Activated CD8-positive, alpha-beta memory T cell treated with anti-CD3 and anti-CD28 coated beads for 36 hours (primary cell): ENCODE measurements at regions not wholly inside any gene's neighbourhood (a gene's known extent, or its start where the extent isn't known, plus 50 kb on each side); places are given as distances from the start of the nearest gene placed in this dataset.
"Not testable (repeated sequence)": the region's sequence is repeated elsewhere in the genome, so short reads cannot be mapped to it uniquely, and the experiment has no call there.

Experiments
- CTCF ChIA-PET: fragments of 350-600 bp; sonication (Branson Sonifier 250); formaldehyde crosslinking; loops from one replicate; lab custom pipeline; 2021; ENCODE audit warnings: antibody characterized with exemption; lab: Charles Lee
- POLR2A ChIA-PET: fragments of 350-600 bp; sonication (Branson Sonifier 250); formaldehyde crosslinking; loops from one replicate; lab custom pipeline; 2021; ENCODE audit warnings: antibody characterized with exemption; lab: Charles Lee

DNA sequence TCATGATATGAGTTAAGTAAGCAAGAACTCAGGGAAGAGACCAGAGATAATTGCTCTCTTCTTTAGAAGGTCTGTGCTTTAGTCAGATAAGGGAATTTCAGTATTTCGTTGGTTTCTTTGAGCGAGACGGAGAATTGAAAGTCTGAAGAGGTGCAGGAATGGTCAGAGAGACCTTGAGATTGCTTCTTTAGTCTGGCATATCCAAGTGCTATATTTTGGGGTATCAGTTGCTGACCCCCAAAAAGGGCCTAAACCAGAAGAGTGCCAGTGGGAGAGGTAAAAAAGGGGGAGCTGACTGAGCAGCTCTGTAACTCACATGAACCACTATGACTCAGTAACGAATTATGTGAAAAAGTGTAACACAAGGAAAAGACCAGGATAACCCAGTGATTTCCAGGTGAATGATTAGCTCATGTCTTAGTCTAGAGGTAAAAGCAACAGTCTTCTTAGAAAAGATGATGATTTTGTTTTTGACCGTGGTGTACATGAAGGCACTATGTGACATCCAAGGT lies 932.9 kb downstream of the TDRD15 start:
- CTCF ChIA-PET, result no interaction called here
- POLR2A ChIA-PET, result no interaction called here

DNA sequence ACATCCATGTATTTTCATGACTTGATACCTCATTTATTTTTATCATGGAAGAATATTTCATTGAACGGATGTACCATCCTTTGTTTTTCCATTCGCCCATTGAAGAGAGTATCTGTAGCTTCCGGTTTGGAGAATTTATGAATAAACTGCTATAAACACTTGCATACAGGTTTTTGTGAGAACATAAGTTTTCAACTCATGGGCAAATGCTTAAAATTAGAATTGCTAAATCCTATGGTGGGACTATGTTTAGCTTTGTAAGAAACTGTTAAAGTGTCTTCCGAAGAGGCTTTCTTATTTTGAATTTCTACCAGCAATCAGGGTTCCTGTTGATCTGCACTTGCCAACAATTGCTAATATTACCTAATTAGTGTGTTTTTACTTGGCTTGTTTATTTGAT lies 938.9 kb downstream of the TDRD15 start:
- ChIA-PET POLR2A (no interaction called here), CTCF (no interaction called here)

DNA sequence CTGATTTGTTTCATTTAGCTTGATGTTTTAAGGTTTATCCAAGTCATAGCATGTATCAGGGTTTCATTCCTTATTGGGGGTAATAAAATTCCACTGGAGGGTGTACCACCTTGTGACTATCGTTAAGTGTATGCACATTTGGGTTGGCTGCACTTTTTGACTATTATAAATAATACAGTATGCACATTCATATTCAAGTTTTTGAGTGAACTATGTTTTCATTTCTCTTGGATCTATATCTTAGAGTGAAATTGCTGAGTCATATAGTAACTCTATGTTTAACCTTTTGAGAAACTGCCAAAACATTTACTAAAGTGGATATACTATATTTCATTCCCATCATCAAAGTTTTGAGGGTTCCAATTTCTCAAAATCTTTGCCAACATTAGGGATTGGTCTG lies 952.7 kb downstream of the TDRD15 start:
- ChIA-PET CTCF (no interaction called here), POLR2A (no interaction called here)

DNA sequence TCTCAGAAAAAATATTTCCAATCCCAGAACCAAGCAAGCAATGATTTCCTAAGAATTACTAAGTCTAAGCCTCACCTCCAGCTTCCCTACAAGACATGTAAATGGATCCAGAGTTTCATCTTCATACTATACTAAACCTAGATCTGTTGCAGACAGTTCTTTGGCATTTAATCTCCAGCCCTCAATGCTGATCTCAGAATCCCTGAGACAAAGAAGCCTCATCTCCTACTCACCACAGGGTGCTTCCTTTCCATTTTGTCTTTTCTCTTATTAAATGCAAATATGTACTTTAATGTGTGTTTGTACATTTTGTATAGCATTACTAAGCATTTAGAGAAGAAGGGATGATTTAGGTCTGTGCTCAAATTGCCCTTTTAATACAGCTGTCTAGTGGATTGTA lies 954.9 kb downstream of the TDRD15 start:
- CTCF ChIA-PET, result no interaction called here
- POLR2A ChIA-PET, result no interaction called here

DNA sequence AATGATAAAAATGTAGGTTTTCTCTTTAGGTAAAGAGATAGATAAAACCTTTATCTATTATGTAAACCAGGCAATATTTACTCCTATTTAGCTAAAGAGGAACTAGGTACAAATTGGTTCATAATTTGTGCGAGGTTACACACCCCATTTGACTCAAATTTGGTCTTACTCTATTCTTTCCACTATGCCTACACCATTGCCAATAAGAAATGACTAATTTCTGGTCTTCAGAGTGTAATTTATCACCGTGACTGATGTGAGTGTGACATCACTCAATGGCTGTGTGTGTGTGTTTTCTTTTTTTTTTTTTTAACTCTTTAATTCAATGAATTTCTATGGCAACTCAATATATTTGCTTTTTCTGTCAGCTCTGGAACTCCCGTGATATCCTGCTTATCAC lies 955.8 kb downstream of the TDRD15 start:
- ChIA-PET POLR2A (no interaction called here), CTCF (no interaction called here)

DNA sequence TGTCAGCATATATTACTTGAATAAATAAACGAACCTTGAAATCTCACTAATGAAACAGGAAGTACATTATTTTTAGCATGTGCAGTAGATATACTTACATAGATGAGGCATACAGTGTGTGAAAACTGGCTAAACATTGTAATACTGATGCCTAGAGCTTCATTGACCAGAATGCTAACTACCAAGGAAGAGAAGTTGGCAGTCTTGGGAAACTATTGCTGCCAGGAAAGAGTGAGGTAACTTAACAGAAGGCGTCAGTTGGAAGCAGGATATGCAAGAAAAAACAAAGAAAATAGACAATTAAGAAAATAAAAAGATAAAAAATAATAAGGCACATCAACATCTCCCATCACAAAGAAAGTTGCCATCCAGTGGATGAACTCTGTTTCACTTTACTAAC lies 963.0 kb downstream of the TDRD15 start:
- POLR2A ChIA-PET, result no interaction called here
- CTCF ChIA-PET, result no interaction called here

DNA sequence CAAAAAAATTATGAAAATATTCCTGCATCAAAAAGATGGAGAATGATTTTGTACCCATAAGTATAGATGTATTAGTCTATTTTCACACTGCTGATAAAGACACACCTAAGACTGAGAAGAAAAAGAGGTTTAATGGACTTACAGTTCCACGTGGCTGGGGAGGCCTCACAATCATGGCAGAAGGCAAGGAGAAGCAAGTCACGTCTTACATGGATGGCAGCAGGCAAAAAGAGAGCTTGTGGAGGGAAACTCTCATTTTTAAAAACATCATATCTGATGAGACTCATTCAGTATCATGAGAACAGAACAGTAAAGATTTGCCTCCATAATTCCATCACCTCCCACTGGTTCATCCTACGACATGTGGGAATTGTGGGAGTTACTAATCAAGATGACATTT lies 979.8 kb downstream of the TDRD15 start:
- CTCF ChIA-PET, POLR2A ChIA-PET: not testable (repeated sequence)

DNA sequence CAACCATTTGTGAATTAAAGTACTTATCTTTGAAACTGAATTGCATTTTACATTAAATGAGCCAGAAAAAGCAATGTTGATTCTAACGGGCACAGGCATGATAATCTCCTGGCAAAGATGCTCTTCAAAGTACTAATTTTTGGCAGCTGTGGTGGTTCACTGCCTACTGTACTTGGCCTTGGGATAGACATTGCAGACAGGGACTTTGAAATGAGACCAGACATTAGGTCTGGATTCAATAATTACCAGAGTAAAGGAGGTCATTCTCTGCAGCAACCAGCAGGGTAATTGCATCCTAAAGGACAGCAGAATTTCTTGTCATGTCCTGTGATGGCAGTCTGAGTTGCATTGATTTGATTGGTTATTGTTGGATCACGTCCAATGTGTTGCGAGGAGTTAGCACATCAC lies 986.5 kb downstream of the TDRD15 start:
- CTCF ChIA-PET, result no interaction called here
- POLR2A ChIA-PET, result no interaction called here

DNA sequence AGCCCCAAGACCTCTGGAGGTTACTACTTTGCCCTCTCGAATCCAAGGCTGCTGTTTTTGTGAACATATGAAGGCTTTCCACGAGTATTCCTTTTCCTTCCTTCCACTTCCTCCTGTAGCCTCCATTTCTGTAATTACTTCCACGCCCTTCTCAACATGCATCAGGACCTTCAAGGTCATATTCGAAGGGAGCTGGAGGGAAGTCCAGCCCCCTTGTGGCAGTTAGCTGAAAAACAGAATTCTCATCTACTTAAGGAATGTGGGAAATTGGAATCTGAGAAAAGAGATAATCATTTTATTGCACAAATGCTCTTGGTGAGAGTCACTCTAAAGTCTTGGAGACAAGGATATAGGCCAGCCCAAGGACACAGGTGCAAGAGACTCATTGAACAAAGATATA lies 1000.2 kb downstream of the TDRD15 start:
- CTCF ChIA-PET, result no interaction called here
- POLR2A ChIA-PET, result no interaction called here

DNA sequence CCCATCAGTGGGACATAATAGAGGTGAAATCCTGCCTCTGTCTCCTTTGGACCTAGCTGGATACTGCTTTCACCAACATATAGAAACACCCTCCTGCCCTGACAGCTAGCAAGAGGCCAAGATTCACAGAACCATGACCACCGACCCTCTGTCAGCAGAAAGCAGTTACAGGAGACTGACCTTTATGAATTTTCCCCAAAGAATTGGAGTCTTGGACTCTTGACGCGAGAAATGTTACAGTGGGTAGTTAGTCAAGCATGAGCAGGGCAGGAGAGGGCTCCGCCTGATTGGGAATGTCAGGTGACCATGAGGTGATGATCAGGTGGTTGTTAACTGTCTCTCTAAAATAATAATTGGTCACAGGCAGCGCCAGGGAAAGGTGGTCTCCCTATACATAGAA lies 1002.3 kb downstream of the TDRD15 start:
- POLR2A ChIA-PET, result no interaction called here
- CTCF ChIA-PET, result no interaction called here

DNA sequence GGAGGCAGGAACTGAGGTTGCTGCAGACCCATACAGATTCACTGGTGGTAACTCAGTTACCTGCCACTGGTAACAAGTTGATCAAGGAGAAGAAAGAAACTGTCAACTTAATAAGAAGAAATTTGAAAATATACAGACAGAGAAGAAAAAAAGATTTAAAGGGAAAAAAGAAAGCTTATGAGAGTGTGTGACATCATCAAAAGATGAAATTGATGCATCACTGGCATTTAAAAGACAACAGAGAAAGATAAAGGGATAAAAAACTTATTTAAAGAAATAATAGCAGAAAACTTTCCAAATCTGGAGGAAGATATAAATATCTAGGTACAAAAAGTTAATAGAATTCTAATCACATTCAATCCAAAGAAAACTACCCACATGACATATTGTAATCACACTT lies 1003.2 kb downstream of the TDRD15 start:
- ChIA-PET CTCF (no interaction called here), POLR2A (no interaction called here)

DNA sequence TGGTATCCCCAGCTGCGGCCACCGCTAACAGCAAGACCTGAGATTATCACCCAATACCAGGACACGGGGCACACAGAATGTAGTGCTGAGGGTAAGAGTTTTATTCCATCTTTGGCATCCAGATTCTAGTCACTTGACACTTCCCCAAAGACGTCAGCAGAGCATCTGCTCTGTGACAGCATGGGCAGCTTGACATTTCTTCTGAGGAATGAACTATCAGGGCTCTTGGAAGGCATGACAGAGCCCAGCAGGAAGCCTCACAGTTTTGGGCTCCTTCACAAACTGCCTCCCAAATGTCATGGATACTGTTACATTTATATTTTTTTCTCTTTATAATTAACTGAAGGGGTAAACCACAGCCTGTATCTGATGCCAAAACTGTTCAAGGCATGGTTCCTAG lies 1010.7 kb downstream of the TDRD15 start:
- CTCF ChIA-PET, result no interaction called here
- POLR2A ChIA-PET, result no interaction called here

DNA sequence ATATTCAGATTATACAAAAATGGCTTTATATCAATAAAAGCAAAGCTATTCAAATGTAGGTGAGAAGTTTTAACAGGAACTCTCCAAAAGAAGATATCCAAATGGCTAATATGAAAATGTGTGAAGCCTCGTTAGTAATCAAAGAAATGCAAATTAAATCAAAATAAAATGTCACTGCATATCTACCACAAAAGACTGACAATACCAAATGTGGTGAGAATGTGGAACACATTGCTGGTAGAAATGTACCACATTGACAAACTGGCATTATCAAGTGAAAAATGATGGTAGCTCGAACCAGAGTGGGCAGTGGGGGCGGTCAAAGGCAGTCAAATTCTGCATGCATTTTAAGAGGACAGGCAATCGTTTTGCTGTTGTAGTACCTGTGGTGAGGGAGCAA lies 1012.7 kb downstream of the TDRD15 start:
- ChIA-PET POLR2A (no interaction called here), CTCF (no interaction called here)

DNA sequence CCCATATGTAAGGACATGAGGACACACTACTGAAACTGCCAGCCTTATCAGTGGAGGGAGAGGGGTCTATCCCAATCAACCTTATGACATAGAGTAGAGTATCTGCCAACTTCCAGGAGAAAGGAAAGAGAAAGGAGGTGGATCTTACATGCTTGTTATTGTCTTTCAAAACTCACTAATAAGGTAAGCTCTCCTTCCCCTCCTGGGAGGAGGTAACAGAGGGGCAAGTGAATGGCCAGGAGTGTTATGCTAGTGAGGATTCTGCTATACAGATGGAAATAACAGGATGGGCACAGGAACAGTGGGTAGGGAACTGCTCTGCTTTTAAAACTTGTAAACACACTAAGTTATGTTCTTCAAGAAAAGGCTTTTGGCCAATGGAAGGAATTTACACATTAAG lies 1020.1 kb downstream of the TDRD15 start:
- ChIA-PET CTCF (no interaction called here), POLR2A (no interaction called here)

DNA sequence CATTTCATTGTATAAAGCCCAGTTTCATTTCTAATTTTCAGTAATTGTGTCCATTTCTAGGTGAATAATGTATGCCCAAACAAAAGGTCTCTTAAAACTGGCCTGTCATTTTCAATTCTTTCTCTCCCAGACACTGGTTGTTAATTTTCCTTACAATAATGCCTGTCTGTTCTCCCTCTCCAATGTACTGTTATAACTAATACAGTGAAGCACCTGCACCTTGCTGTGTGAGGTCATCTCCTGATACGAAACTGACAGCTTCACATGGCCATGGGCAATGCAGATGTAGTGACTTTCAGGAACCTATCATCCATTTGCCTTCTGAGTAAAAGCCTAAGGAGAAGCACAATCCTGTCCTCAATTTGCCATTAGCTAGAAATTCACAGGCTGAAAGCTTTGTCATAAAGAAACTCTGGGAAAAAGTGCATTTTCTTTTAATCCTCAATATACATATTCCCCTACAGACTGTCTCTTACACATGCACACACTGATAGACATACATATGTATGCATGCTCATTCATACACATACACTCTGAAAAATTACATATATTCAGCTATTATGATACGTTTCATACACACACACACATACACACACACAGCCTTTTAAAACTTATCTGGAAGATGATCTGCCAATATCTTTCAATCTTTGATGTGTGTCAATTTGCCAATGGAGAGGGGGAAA lies 1030.3 kb downstream of the TDRD15 start:
- POLR2A ChIA-PET, result no interaction called here
- CTCF ChIA-PET, result no interaction called here

DNA sequence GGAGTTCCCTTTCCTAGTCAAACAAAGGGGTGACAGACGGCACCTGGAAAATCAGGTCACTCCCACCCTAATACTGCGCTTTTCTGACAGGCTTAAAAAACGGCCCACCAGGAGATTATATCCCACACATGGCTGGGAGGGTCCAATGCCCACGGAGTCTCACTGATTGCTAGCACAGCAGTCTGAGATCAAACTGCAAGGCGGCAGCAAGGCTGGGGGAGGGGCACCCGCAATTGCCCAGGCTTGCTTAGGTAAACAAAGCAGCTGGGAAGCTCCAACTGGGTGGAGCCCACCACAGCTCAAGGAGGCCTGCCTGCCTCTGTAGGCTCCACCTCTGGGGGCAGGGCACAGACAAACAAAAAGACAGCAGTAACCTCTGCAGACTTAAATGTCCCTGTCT lies 1032.9 kb downstream of the TDRD15 start:
- CTCF ChIA-PET, POLR2A ChIA-PET: not testable (repeated sequence)

DNA sequence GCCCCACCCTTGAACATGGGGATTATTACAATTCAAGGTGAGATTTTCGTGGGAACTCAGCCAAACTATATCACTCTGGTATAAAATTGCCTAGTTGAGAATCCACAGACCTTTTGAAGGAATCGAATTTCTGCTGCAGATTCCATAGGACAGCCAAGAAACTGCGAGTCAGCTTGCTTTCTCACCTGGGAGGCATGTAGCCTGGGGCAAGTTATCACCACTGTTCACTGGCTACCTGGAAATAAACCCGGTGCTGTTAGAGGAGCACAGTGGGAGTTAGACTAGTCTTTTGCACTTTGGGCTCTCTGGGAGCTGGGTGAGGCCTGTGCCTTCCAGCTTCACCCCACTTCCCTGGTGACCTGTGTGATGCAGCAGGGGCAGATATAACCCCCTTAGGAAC lies 1043.5 kb downstream of the TDRD15 start:
- CTCF ChIA-PET, result no interaction called here
- POLR2A ChIA-PET, result interaction anchor here (0.5 kb wide), 1 partner anchor 14 kb away, joined by 5 read pairs; no protein-coding TSS in a partner anchor

DNA sequence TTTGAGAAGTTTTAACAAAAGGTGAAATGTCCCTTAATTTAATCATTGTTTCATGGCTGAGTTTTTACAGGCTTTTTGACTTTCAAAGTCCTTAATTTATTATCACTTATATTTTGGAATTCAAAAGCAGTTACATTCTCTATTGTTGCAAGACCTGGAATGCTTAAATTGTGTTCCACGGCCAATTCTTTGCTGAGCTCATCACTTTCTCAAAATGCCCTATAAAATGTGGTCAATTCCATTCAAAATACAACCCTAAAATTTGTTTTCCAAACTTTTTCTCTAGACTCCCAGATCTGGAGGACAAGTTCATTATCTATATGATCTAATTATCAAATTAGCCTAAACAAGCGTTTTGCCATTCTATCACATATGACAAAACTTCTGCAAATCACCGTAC lies 1051.2 kb downstream of the TDRD15 start:
- ChIA-PET CTCF (no interaction called here), POLR2A (no interaction called here)

DNA sequence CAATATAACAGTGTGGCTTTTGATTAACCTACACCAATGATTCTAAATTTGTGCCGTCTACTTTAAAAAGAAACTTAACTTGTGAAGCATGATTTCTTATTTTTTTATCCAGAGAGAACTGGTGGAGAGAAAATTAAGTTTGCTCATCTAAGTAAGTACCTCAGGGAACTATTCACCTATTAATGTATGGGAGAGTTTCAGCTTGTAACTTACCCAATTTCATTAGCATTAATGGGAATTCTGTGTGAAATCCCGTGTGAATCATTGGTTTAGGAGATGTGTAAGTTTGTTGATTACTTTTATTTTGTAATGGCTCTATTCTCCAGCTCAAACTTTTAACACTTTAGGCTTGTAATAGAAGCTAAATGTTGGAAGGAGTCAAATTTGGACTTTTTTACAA lies 1061.5 kb downstream of the TDRD15 start:
- CTCF ChIA-PET, result no interaction called here
- POLR2A ChIA-PET, result no interaction called here

DNA sequence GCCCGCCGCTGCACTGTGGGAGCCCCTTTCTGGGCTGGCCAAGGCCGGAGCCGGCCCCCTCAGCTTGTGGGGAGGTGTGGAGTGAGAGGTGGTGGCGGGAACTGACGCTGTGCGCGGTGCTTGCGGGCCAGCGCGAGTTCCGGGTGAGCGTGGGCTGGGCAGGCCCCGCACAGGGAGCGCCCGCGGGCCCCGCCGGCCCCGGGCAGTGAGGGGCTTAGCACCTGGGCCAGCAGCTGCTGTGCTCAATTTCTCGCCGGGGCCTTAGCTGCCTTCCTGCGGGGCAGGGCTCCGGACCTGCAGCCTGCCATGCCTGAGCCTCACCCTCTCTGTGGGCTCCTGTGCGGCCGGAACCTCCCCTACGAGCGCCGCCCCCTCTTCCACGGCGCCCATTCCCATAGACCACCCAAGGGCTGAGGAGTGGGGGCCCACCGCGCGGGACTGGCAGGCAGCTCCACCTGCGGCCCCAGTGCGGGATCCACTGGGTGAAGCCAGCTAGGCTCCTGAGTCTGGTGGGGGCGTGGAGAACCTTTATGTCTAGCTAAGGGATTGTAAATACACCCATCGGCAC lies 1062.6 kb downstream of the TDRD15 start:
- CTCF ChIA-PET, POLR2A ChIA-PET: not testable (repeated sequence)

DNA sequence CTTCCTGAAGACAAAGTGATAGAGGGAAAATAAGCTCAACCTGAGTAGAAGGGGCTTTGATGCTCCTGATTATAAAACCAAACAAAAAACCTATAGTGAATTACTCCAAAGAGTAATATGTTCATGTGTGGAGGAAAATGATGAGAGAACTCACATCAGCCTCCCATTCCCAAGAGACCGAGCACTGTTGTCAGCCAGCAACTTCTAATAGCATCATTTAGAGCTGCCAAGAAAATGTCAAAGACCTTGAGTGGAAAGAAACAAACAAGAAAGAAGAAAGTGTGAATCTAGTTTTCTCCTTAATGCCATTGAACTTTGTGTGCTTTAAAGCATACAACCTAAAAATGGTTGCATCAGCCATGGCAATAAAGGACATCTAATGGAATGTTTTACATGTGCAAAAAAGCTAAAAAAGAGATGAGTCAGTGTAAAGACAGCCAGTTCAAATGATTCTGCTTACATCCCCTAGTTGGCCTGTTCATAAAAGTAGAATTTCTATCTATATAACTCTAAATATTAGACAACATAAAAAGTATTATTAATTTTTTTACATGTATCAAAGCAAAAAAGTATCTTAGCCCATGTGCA lies 1066.2 kb downstream of the TDRD15 start:
- ChIA-PET CTCF (no interaction called here), POLR2A (no interaction called here)
